A549 (cell line): ENCODE measurements at regions not wholly inside any gene's neighbourhood (a gene's known extent, or its start where the extent isn't known, plus 50 kb on each side); places are given as distances from the start of the nearest gene placed in this dataset.

Experiments used
- EHMT2 ChIP-seq: fragments of 200-600 bp; sonication (generic); IDR thresholded peaks from 2 replicates; pipeline ENCODE4 v1.6.1; 2016; ENCODE audit warnings: antibody characterized with exemption, low read depth, mild to moderate bottlenecking, moderate library complexity
- EP300 ChIP-seq, 2 experiments: fragments of >200 bp; sonication (Bioruptor Twin); formaldehyde crosslinking; IDR thresholded peaks; 2 replicates in 1 of 2; 3 replicates in 1 of 2; pipeline ENCODE4 v1.6.1; 2016 to 2017
- JUNB ChIP-seq: fragments of >200 bp; sonication (Bioruptor Twin); formaldehyde crosslinking; IDR thresholded peaks from 2 replicates; pipeline ENCODE4 v1.6.1; 2016
- MAFK ChIP-seq: fragments of 450-650 bp; IDR thresholded peaks from 2 replicates; pipeline ENCODE4 v1.6.1; 2014; ENCODE audit not compliant: partially characterized antibody
- MAZ ChIP-seq: fragments of 150-350 bp; IDR thresholded peaks from 2 replicates; pipeline ENCODE4 v1.6.1; 2014; ENCODE audit warnings: antibody characterized with exemption, low read depth, low read length, borderline replicate concordance
- REST ChIP-seq: fragments of 200-600 bp; sonication (generic); IDR thresholded peaks from 2 replicates; pipeline ENCODE4 v1.6.1; 2016; ENCODE audit warnings: antibody characterized with exemption, mild to moderate bottlenecking, moderate library complexity
- ZSCAN20 ChIP-seq: fragments of 250-450 bp; sonication (Bioruptor Pico); IDR thresholded peaks from 2 replicates; pipeline ENCODE4 v1.8.0; 2022; ENCODE audit warnings: mild to moderate bottlenecking, moderate library complexity
- TF ChIP-seq, protein P1 (sequence below): fragments of >200 bp; sonication (Bioruptor Twin); formaldehyde crosslinking; IDR thresholded peaks from 3 replicates; pipeline ENCODE4 v1.5.1; 2016
- TF ChIP-seq, protein P2 (sequence below): IDR thresholded peaks from 2 replicates; pipeline ENCODE4 v1.6.1; 2012

GRCh38 chr4:13955551-13955950 lies 328.0 kb upstream of the BOD1L1 start:
- TF ChIP-seq, protein P1, sequence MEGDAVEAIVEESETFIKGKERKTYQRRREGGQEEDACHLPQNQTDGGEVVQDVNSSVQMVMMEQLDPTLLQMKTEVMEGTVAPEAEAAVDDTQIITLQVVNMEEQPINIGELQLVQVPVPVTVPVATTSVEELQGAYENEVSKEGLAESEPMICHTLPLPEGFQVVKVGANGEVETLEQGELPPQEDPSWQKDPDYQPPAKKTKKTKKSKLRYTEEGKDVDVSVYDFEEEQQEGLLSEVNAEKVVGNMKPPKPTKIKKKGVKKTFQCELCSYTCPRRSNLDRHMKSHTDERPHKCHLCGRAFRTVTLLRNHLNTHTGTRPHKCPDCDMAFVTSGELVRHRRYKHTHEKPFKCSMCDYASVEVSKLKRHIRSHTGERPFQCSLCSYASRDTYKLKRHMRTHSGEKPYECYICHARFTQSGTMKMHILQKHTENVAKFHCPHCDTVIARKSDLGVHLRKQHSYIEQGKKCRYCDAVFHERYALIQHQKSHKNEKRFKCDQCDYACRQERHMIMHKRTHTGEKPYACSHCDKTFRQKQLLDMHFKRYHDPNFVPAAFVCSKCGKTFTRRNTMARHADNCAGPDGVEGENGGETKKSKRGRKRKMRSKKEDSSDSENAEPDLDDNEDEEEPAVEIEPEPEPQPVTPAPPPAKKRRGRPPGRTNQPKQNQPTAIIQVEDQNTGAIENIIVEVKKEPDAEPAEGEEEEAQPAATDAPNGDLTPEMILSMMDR: no peak
- no peak for TF ChIP-seq REST
- TF ChIP-seq EP300 (IDR thresholded peaks at IDR 0.05): no peak
- TF ChIP-seq, protein P2, sequence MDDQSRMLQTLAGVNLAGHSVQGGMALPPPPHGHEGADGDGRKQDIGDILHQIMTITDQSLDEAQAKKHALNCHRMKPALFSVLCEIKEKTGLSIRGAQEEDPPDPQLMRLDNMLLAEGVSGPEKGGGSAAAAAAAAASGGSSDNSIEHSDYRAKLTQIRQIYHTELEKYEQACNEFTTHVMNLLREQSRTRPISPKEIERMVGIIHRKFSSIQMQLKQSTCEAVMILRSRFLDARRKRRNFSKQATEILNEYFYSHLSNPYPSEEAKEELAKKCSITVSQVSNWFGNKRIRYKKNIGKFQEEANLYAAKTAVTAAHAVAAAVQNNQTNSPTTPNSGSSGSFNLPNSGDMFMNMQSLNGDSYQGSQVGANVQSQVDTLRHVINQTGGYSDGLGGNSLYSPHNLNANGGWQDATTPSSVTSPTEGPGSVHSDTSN: no peak
- TF ChIP-seq ZSCAN20 (CRISPR knock-in tag): no peak
- TF ChIP-seq EHMT2: no peak
- TF ChIP-seq MAFK: no peak
- TF ChIP-seq MAZ: no peak
- TF ChIP-seq JUNB: no peak
